HL-60 (cell line): ENCODE measurements at regions not wholly inside any gene's neighbourhood (a gene's known extent, or its start where the extent isn't known, plus 50 kb on each side); places are given as distances from the start of the nearest gene placed in this dataset.

Source experiments
- POLR2AphosphoS5 ChIP-seq: IDR thresholded peaks from 2 replicates; pipeline ENCODE4 v1.6.1; 2012; ENCODE audit warnings: low read depth
- TF ChIP-seq, protein P1 (sequence below): IDR thresholded peaks from one replicate; pipeline ENCODE4 v1.5.1; 2011; ENCODE audit warnings: low read length, control low read depth, inconsistent platforms; ENCODE audit not compliant: insufficient read depth

DNA sequence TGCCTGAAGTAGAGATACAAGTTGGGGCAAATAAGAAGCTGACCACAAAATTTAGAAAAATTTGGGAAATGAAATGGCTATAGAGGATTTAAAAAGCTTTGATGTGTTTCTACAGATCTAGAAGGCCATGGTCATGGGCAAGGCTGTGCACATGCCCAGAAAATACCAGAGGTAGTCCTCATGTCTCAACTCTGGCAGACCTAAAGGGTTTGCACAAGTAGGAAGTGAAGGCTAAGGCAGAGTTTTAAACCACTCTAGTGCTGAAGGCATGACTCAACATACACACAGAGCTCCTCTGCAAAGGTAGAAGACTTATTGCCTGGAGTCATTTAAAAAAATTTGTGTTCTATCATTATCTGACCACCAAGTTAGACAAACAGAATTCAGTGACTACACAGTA, 364.6 kb downstream of the CCSER2 start:
- TF ChIP-seq, protein P1, sequence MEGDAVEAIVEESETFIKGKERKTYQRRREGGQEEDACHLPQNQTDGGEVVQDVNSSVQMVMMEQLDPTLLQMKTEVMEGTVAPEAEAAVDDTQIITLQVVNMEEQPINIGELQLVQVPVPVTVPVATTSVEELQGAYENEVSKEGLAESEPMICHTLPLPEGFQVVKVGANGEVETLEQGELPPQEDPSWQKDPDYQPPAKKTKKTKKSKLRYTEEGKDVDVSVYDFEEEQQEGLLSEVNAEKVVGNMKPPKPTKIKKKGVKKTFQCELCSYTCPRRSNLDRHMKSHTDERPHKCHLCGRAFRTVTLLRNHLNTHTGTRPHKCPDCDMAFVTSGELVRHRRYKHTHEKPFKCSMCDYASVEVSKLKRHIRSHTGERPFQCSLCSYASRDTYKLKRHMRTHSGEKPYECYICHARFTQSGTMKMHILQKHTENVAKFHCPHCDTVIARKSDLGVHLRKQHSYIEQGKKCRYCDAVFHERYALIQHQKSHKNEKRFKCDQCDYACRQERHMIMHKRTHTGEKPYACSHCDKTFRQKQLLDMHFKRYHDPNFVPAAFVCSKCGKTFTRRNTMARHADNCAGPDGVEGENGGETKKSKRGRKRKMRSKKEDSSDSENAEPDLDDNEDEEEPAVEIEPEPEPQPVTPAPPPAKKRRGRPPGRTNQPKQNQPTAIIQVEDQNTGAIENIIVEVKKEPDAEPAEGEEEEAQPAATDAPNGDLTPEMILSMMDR, result no peak
- no peak for TF ChIP-seq POLR2AphosphoS5
